HepG2 (cell line): ENCODE measurements at regions not wholly inside any gene's neighbourhood (a gene's known extent, or its start where the extent isn't known, plus 50 kb on each side); places are given as distances from the start of the nearest gene placed in this dataset.

Source experiments
- ARHGAP35 ChIP-seq: sonication (generic); formaldehyde crosslinking; IDR thresholded peaks from 2 replicates; pipeline ENCODE4 v1.9.0; 2022; ENCODE audit warnings: mild to moderate bottlenecking, inconsistent platforms, moderate library complexity, missing genetic modification reagents, borderline replicate concordance
- HOXA5 ChIP-seq: sonication (generic); formaldehyde crosslinking; IDR thresholded peaks from 2 replicates; pipeline ENCODE4 v1.4.0; 2020; ENCODE audit warnings: missing genetic modification reagents
- KDM1A ChIP-seq: IDR thresholded peaks from 2 replicates; pipeline ENCODE4 v1.6.1; 2016; ENCODE audit warnings: missing compliant biosample characterization
- MED1 ChIP-seq: sonication (generic); formaldehyde crosslinking; IDR thresholded peaks from 2 replicates; pipeline ENCODE4 v1.4.0; 2020; ENCODE audit warnings: missing genetic modification reagents
- NFIC ChIP-seq: IDR thresholded peaks from 2 replicates; pipeline ENCODE4 v1.6.1; 2012; ENCODE audit warnings: mild to moderate bottlenecking, low read length, inconsistent platforms
- POLR2G ChIP-seq: fragments of 200-400 bp; formaldehyde crosslinking; IDR thresholded peaks from 2 replicates; pipeline ENCODE4 v1.6.1; 2018; ENCODE audit warnings: mild to moderate bottlenecking, low read depth, low read length, moderate library complexity
- TRIM24 ChIP-seq: sonication (generic); formaldehyde crosslinking; IDR thresholded peaks from 2 replicates; pipeline ENCODE4 v1.8.0; 2022; ENCODE audit warnings: mild to moderate bottlenecking, missing genetic modification reagents
- ZNF138 ChIP-seq: sonication (generic); formaldehyde crosslinking; IDR thresholded peaks from 2 replicates; pipeline ENCODE4 v1.5.0; 2020; ENCODE audit warnings: mild to moderate bottlenecking, low read depth, missing genetic modification reagents
- ZNF562 ChIP-seq: sonication (generic); formaldehyde crosslinking; IDR thresholded peaks from 2 replicates; pipeline ENCODE4 v1.8.0; 2022; ENCODE audit warnings: missing genetic modification reagents, borderline replicate concordance
- TF ChIP-seq, protein P1 (sequence below): sonication (generic); formaldehyde crosslinking; IDR thresholded peaks from 2 replicates; pipeline ENCODE4 v1.5.0; 2020; ENCODE audit warnings: mild to moderate bottlenecking, missing genetic modification reagents
- TF ChIP-seq, protein P2 (sequence below): sonication (generic); formaldehyde crosslinking; IDR thresholded peaks from 2 replicates; pipeline ENCODE4 v1.5.0; 2020; ENCODE audit warnings: mild to moderate bottlenecking, missing genetic modification reagents
- TF ChIP-seq, protein P3 (sequence below): sonication (generic); formaldehyde crosslinking; IDR thresholded peaks from 2 replicates; pipeline ENCODE4 v1.4.0; 2020; ENCODE audit warnings: missing genetic modification reagents, borderline replicate concordance
- TF ChIP-seq, protein P4 (sequence below): sonication (generic); formaldehyde crosslinking; IDR thresholded peaks from 2 replicates; pipeline ENCODE4; 2020; ENCODE audit warnings: missing genetic modification reagents, mild to moderate bottlenecking, borderline replicate concordance

DNA sequence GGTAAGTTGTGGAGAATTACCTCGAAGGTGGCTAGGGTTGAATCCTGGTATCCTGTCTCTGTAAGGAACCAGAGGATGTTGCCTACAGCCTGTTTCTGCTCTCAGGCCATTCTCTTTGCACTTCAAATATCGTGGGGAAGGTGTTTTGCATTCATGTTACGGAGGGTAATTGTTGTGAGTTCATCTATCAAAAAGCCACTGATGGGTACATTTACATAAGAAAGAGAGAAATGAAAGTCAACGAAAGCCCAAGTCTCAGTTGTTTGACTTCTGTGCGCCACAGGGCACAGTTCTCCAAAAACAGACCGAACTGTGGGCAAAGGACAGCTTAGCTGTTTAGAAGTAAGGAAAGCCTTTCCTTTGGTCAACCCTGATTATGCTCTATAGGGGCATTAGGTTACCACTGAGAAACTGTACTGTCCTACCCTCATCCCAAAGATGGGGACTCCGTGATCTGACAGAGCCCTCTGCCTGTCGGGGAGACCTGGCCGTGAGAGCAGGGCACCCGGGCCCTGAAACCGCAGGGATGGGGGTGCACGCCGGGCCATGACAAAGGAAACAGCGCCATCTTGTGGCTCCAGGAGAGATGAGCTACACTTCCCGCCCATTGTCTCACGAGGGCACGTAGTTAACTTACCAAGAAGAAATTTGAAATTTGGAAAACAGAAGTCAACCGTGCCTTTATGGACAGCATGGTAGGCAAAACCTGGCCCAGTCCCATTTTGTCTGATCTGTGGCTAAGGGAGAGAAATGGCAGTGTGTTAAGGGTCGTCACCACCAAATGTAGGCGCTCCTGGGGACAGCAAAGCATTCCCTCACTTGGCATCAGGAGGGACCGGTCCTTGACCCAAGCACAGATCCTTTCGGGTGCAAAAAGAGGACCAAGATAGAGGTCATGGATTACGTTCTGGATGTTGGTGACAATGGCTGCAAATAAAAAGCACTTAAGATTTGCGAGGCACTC is 74.5 kb upstream of the DYNLRB2 start (continued):
- TF ChIP-seq, protein P1, sequence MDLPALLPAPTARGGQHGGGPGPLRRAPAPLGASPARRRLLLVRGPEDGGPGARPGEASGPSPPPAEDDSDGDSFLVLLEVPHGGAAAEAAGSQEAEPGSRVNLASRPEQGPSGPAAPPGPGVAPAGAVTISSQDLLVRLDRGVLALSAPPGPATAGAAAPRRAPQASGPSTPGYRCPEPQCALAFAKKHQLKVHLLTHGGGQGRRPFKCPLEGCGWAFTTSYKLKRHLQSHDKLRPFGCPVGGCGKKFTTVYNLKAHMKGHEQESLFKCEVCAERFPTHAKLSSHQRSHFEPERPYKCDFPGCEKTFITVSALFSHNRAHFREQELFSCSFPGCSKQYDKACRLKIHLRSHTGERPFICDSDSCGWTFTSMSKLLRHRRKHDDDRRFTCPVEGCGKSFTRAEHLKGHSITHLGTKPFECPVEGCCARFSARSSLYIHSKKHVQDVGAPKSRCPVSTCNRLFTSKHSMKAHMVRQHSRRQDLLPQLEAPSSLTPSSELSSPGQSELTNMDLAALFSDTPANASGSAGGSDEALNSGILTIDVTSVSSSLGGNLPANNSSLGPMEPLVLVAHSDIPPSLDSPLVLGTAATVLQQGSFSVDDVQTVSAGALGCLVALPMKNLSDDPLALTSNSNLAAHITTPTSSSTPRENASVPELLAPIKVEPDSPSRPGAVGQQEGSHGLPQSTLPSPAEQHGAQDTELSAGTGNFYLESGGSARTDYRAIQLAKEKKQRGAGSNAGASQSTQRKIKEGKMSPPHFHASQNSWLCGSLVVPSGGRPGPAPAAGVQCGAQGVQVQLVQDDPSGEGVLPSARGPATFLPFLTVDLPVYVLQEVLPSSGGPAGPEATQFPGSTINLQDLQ (CRISPR knock-in tag) = no peak
- TF ChIP-seq HOXA5 (CRISPR knock-in tag) (peak; percentile 47; the same call in 1 of the 2 replicates), KDM1A (no peak), TRIM24 (CRISPR knock-in tag) (no peak), MED1 (CRISPR knock-in tag) (peak; percentile 68), ZNF562 (CRISPR knock-in tag) (no peak), POLR2G (no peak), NFIC (no peak), ZNF138 (0 out of 2 replicates have a peak, but pooled peaks have one; percentile 44), ARHGAP35 (CRISPR knock-in tag) (no peak)
- TF ChIP-seq, protein P2, sequence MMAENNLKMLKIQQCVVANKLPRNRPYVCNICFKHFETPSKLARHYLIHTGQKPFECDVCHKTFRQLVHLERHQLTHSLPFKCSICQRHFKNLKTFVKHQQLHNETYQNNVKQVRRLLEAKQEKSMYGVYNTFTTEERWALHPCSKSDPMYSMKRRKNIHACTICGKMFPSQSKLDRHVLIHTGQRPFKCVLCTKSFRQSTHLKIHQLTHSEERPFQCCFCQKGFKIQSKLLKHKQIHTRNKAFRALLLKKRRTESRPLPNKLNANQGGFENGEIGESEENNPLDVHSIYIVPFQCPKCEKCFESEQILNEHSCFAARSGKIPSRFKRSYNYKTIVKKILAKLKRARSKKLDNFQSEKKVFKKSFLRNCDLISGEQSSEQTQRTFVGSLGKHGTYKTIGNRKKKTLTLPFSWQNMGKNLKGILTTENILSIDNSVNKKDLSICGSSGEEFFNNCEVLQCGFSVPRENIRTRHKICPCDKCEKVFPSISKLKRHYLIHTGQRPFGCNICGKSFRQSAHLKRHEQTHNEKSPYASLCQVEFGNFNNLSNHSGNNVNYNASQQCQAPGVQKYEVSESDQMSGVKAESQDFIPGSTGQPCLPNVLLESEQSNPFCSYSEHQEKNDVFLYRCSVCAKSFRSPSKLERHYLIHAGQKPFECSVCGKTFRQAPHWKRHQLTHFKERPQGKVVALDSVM = no peak
- TF ChIP-seq, protein P3, sequence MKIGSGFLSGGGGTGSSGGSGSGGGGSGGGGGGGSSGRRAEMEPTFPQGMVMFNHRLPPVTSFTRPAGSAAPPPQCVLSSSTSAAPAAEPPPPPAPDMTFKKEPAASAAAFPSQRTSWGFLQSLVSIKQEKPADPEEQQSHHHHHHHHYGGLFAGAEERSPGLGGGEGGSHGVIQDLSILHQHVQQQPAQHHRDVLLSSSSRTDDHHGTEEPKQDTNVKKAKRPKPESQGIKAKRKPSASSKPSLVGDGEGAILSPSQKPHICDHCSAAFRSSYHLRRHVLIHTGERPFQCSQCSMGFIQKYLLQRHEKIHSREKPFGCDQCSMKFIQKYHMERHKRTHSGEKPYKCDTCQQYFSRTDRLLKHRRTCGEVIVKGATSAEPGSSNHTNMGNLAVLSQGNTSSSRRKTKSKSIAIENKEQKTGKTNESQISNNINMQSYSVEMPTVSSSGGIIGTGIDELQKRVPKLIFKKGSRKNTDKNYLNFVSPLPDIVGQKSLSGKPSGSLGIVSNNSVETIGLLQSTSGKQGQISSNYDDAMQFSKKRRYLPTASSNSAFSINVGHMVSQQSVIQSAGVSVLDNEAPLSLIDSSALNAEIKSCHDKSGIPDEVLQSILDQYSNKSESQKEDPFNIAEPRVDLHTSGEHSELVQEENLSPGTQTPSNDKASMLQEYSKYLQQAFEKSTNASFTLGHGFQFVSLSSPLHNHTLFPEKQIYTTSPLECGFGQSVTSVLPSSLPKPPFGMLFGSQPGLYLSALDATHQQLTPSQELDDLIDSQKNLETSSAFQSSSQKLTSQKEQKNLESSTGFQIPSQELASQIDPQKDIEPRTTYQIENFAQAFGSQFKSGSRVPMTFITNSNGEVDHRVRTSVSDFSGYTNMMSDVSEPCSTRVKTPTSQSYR (CRISPR knock-in tag) = no peak; the same call in 1 of the 2 replicates
- TF ChIP-seq, protein P4, sequence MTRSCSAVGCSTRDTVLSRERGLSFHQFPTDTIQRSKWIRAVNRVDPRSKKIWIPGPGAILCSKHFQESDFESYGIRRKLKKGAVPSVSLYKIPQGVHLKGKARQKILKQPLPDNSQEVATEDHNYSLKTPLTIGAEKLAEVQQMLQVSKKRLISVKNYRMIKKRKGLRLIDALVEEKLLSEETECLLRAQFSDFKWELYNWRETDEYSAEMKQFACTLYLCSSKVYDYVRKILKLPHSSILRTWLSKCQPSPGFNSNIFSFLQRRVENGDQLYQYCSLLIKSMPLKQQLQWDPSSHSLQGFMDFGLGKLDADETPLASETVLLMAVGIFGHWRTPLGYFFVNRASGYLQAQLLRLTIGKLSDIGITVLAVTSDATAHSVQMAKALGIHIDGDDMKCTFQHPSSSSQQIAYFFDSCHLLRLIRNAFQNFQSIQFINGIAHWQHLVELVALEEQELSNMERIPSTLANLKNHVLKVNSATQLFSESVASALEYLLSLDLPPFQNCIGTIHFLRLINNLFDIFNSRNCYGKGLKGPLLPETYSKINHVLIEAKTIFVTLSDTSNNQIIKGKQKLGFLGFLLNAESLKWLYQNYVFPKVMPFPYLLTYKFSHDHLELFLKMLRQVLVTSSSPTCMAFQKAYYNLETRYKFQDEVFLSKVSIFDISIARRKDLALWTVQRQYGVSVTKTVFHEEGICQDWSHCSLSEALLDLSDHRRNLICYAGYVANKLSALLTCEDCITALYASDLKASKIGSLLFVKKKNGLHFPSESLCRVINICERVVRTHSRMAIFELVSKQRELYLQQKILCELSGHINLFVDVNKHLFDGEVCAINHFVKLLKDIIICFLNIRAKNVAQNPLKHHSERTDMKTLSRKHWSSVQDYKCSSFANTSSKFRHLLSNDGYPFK (CRISPR knock-in tag) = no peak; the same call in 1 of the 2 replicates
